GM18505 (cell line): ENCODE measurements at regions not wholly inside any gene's neighbourhood (a gene's known extent, or its start where the extent isn't known, plus 50 kb on each side); places are given as distances from the start of the nearest gene placed in this dataset.

Experiments
- ATAC-seq: cut with Tn5 transposase; IDR thresholded peaks from one replicate; pipeline ENCODE4 v1.9.1; 2021; ENCODE audit not compliant: unreplicated experiment
- POLR2A ChIP-seq: IDR thresholded peaks from 4 replicates; pipeline ENCODE4 v1.6.1; 2011; ENCODE audit warnings: borderline replicate concordance; ENCODE audit not compliant: insufficient read depth, insufficient read length; ENCODE audit errors: extremely low read depth

GRCh38 chr7:45446195-45446944, 127.8 kb upstream of the ADCY1 start:
- TF ChIP-seq POLR2A, result no peak
- peak; percentile 90 for ATAC-seq

GRCh38 chr7:45447296-45447695, 126.9 kb upstream of the ADCY1 start:
- no peak for TF ChIP-seq POLR2A
- ATAC-seq, result no peak

- ATAC-seq, result no peak
- no peak for TF ChIP-seq POLR2A
These were observed 123.5 kb upstream of the ADCY1 start for GRCh38 chr7:45450571-45451204.

GRCh38 chr7:45451342-45452035, 122.7 kb upstream of the ADCY1 start:
- ATAC-seq, result no peak
- TF ChIP-seq POLR2A, result no peak

- TF ChIP-seq POLR2A, result no peak
- no peak for ATAC-seq
These were observed 119.4 kb upstream of the ADCY1 start for GRCh38 chr7:45454771-45455170.

- no peak for ATAC-seq
- TF ChIP-seq POLR2A, result no peak
These were observed 118.5 kb upstream of the ADCY1 start for GRCh38 chr7:45455662-45456061.

- ATAC-seq, result no peak
- TF ChIP-seq POLR2A, result no peak
These were observed 118.1 kb upstream of the ADCY1 start for GRCh38 chr7:45456105-45456504.

- no peak for ATAC-seq
- no peak for TF ChIP-seq POLR2A
These were observed 117.2 kb upstream of the ADCY1 start for GRCh38 chr7:45456747-45457524.

GRCh38 chr7:45457591-45457990, 116.6 kb upstream of the ADCY1 start:
- TF ChIP-seq POLR2A, result no peak
- no peak for ATAC-seq

- no peak for TF ChIP-seq POLR2A
- ATAC-seq, result no peak
These were observed 114.7 kb upstream of the ADCY1 start for GRCh38 chr7:45459476-45459875.

- no peak for TF ChIP-seq POLR2A
- ATAC-seq, result no peak
These were observed 113.8 kb upstream of the ADCY1 start for GRCh38 chr7:45460379-45460778.

- ATAC-seq, result no peak
- TF ChIP-seq POLR2A, result no peak
These were observed 113.1 kb upstream of the ADCY1 start for GRCh38 chr7:45461026-45461425.

GRCh38 chr7:45469103-45469502, 105.1 kb upstream of the ADCY1 start:
- no peak for ATAC-seq
- TF ChIP-seq POLR2A, result no peak

- TF ChIP-seq POLR2A, result no peak
- no peak for ATAC-seq
These were observed 104.1 kb upstream of the ADCY1 start for GRCh38 chr7:45470031-45470430.

GRCh38 chr7:45479781-45480180, 94.4 kb upstream of the ADCY1 start:
- TF ChIP-seq POLR2A, result no peak

More at GRCh38 chr7:45479781-45480180, 94.4 kb upstream of the ADCY1 start:
- ATAC-seq, result no peak
